ENCODE measurements at regions not wholly inside any gene's neighbourhood (a gene's known extent, or its start where the extent isn't known, plus 50 kb on each side); places are given as distances from the start of the nearest gene placed in this dataset.

GRCh38 chr3:159816512-159816911 lies 172.1 kb upstream of the IL12A start:
- ChIA-PET POLR2A (no interaction called here), CTCF (interaction anchor here (1.2 to 8.2 kb wide), 5 partner anchors 11 to 196 kb away, joined by 3 to 107 read pairs (median 4); no protein-coding TSS in a partner anchor)
- no peak for DNase-seq (ENCODE audit: low read depth, low spot score)
- no peak for TF ChIP-seq CTCF (IDR thresholded peaks at IDR 0.05; ENCODE audit: insufficient read depth, low read length, missing control alignments)
- no peak overlapping the region for H3K4me3 ChIP-seq (ENCODE audit: low read depth, low read length)

DNA sequence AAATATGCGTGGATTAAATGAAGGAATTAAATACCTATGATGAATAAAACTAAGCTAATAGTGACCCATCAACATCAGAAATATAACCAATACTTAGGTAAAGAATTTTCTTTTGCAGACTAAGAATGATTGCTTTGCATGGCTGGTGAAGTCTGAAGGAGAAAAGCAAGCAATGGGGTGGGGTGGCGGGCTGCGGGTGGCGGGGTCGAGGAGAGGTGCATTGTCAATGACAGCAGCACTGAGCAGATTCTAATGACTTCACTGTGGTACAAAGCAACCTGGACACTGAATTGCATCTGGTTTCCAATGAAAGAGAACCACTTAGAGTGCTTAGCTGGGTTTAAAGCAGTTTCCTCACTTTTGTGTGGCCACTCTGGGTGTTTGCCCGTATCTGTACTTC lies 171.5 kb upstream of the IL12A start:
- ChIA-PET CTCF (interaction anchor here (1.0 to 8.2 kb wide), 7 partner anchors 11 to 551 kb away, joined by 3 to 107 read pairs (median 4); no protein-coding TSS in a partner anchor), POLR2A (no interaction called here)
- no peak for TF ChIP-seq CTCF (IDR thresholded peaks at IDR 0.05; ENCODE audit: insufficient read depth, low read length, missing control alignments)
- no peak overlapping the region for H3K4me3 ChIP-seq (ENCODE audit: low read depth, low read length)
- DNase-seq (ENCODE audit: low read depth, low spot score): no peak

- no peak overlapping the region for H3K4me3 ChIP-seq (ENCODE audit: low read depth, low read length)
- no peak for TF ChIP-seq CTCF (IDR thresholded peaks at IDR 0.05; ENCODE audit: insufficient read depth, low read length, missing control alignments)
- POLR2A ChIA-PET: no interaction called here
- no peak for DNase-seq (ENCODE audit: low read depth, low spot score)
- CTCF ChIA-PET: interaction anchor here (0.9 to 8.2 kb wide), 8 partner anchors 11 to 552 kb away, joined by 3 to 107 read pairs (median 4); no protein-coding TSS in a partner anchor
These were observed 171.1 kb upstream of the IL12A start for GRCh38 chr3:159817571-159817970.

DNA sequence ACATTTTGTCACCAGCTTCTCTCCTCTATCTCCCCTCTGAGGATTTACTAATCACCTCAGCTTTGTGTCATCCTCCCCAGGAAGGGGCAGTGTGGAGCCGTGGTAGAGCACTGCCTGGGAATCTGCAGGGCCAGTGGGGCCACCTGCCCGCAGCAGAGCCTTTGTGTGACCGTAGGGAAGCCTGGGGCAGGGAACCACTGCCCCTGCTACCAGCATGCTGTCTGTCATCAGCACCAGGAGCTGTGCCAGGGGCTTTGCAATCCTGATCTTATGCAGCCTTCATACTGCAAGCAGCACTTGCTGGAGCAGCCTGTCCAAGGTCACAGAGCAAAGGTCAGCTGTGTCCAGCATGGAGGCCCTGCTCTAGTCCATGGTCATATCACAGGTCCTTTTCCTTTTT lies 170.2 kb upstream of the IL12A start:
- DNase-seq (ENCODE audit: low read depth, low spot score): no peak
- POLR2A ChIA-PET: no interaction called here
- no peak for TF ChIP-seq CTCF (IDR thresholded peaks at IDR 0.05; ENCODE audit: insufficient read depth, low read length, missing control alignments)
- CTCF ChIA-PET: interaction anchor here (0.9 to 8.2 kb wide), 6 partner anchors 10 to 203 kb away, joined by 3 to 107 read pairs (median 11); partner anchors contain the start of gene IL12A
- no peak overlapping the region for H3K4me3 ChIP-seq (ENCODE audit: low read depth, low read length)

DNA sequence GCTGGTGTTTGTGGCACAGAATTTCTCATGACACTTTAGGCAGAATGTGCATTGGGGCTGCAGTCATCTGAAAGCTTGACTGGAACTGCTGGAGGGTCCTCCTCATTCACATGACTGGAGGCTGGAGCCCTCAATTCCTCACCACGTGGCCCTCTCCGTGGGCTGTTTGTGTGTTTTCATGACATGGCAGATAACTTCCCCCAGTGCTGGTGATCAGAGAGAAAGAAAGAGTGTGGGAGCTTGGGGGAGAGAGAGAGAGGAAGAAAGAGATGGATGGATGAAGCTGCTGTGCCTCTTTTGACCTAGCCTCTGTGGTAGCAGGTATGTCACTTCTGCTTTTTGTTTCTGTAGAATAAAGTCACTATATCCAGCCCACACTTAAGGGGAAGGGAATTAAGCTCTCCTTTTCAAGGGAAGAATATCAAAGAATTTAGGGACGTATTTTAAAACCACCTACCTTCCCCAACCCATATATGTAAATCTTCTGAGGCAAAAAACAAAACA lies 169.6 kb upstream of the IL12A start:
- TF ChIP-seq CTCF (IDR thresholded peaks at IDR 0.05; ENCODE audit: insufficient read depth, low read length, missing control alignments): no peak
- DNase-seq (ENCODE audit: low read depth, low spot score): no peak
- ChIA-PET CTCF (interaction anchor here (1.2 to 8.2 kb wide), 5 partner anchors 9 to 188 kb away, joined by 4 to 107 read pairs (median 16); partner anchors contain the start of gene IL12A), POLR2A (no interaction called here)
- H3K4me3 ChIP-seq (ENCODE audit: low read depth, low read length): no peak overlapping the region

DNA sequence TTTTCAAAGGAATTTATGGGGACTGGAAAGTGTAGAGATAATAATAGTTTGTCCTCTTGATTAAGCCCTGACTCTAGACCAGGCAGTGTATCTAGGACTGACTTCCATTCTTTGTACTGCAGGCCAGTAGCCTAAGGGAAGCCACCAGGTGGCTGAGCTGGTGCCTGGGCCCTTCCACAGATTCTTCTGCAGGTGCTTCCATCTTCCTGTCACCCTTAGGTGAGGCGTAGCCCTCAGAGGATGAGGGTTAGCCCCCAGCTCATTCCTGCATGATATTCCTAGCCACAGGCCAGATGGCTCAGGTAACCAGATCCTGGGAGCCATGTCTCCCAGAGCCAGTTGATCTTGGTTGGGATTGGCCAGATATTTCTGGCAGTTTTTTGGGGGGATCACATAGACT lies 169.0 kb upstream of the IL12A start:
- ChIA-PET CTCF (interaction anchor here (1.2 to 8.2 kb wide), 5 partner anchors 9 to 187 kb away, joined by 4 to 107 read pairs (median 16); partner anchors contain the start of gene IL12A), POLR2A (no interaction called here)
- DNase-seq (ENCODE audit: low read depth, low spot score): no peak

More for the DNA sequence above, 169.0 kb upstream of the IL12A start:
- no peak overlapping the region for H3K4me3 ChIP-seq (ENCODE audit: low read depth, low read length)
- TF ChIP-seq CTCF (IDR thresholded peaks at IDR 0.05; ENCODE audit: insufficient read depth, low read length, missing control alignments): no peak

All from AG04449 (cell line).